ENCODE measurements at regions not wholly inside any gene's neighbourhood (a gene's known extent, or its start where the extent isn't known, plus 50 kb on each side); places are given as distances from the start of the nearest gene placed in this dataset.

DNA sequence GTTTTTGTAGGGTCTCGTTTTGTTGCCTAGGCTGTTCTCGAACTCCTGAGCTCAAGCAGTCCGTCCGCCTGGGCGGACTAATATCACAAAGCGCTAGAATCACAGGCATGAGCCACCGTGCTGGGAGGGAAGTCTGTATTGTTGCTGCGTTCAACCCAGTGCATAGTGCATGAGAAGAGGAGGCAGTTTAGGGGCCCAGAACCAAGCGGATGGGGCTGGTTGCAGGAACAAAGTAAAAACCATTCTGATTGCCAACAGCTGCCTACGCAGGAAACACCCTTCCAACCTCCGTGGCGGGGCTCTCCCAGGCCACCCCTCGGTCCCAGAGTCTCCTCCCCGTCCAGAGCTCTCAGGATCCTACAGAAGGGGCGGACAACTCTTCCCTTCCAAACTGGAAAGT is 87.1 kb downstream of the ANXA2R start:
- no peaks in the 10 kb centered on the region for H3K36me3 ChIP-seq (ENCODE audit: control insufficient read depth in 3 of 3, insufficient read depth in 2 of 3, low read depth in 1 of 3, low read length in 3 of 3)
- 18 to 41% (median 31%) methylated on average over 15 of the region's 15 CpGs for WGBS, 3 donors
- FAIRE-seq (no peak), DNase-seq (peak in 1 of 2 donors; percentile 14)
- no peak overlapping the region for H3K27ac ChIP-seq (ENCODE audit: low read depth in 1 of 3, low read length in 2 of 3)
- H3K27me3 ChIP-seq (ENCODE audit: control insufficient read depth in 3 of 3, insufficient read depth in 3 of 3, low read length in 3 of 3): peaks cover 0 to 91% (median 25%) of the 10 kb centered on the region in 3 donors
- peaks cover 0 to 25% (median 0%) of the 10 kb centered on the region in 3 donors for H3K4me1 ChIP-seq (ENCODE audit: control insufficient read depth in 3 of 3, insufficient read depth in 2 of 3, low read depth in 1 of 3, low read length in 2 of 3)
- H3K4me3 ChIP-seq (ENCODE audit: low read depth in 1 of 3, low read length in 3 of 3): no peak overlapping the region
- peaks cover 0 to 28% of the 10 kb centered on the region in 2 donors for H3K9me3 ChIP-seq (ENCODE audit: control insufficient read depth in 2 of 2, insufficient read depth in 1 of 2, low read depth in 1 of 2, low read length in 1 of 2)

- Histone ChIP-seq H3K27me3 (ENCODE audit: control insufficient read depth in 3 of 3, insufficient read depth in 3 of 3, low read length in 3 of 3) (peaks cover 0 to 89% (median 26%) of the 10 kb centered on the region in 3 donors), H3K36me3 (ENCODE audit: control insufficient read depth in 3 of 3, insufficient read depth in 2 of 3, low read depth in 1 of 3, low read length in 3 of 3) (no peaks in the 10 kb centered on the region), H3K4me1 (ENCODE audit: control insufficient read depth in 3 of 3, insufficient read depth in 2 of 3, low read depth in 1 of 3, low read length in 2 of 3) (peaks cover 0 to 25% (median 0%) of the 10 kb centered on the region in 3 donors), H3K4me3 (ENCODE audit: low read depth in 1 of 3, low read length in 3 of 3) (peak overlapping the region in 1 of 3 donors; percentile 68), H3K9me3 (ENCODE audit: control insufficient read depth in 2 of 2, insufficient read depth in 1 of 2, low read depth in 1 of 2, low read length in 1 of 2) (peaks cover 0 to 28% of the 10 kb centered on the region in 2 donors), H3K27ac (ENCODE audit: low read depth in 1 of 3, low read length in 2 of 3) (peak overlapping the region in 1 of 3 donors; percentile 97)
- FAIRE-seq (no peak), DNase-seq (peak in 1 of 2 donors; percentile 18)
- WGBS, 3 donors: 19 to 28% (median 24%) methylated on average over 12 of the region's 12 CpGs
These were observed 87.5 kb downstream of the ANXA2R start for GRCh38 chr5:42952578-42952974.

GRCh38 chr5:42951293-42951840 is 88.8 kb downstream of the ANXA2R start:
- DNase-seq: peak; percentile 28 to 63
- peak overlapping the region; percentile 39 to 97 (median 90) for H3K27ac ChIP-seq (ENCODE audit: low read depth in 1 of 3, low read length in 2 of 3)
- H3K4me1 ChIP-seq (ENCODE audit: control insufficient read depth in 3 of 3, insufficient read depth in 2 of 3, low read depth in 1 of 3, low read length in 2 of 3): peaks cover 0 to 25% (median 0%) of the 10 kb centered on the region in 3 donors
- H3K36me3 ChIP-seq (ENCODE audit: control insufficient read depth in 3 of 3, insufficient read depth in 2 of 3, low read depth in 1 of 3, low read length in 3 of 3): no peaks in the 10 kb centered on the region
- 2 to 4% (median 3%) methylated on average over 46 of the region's 46 CpGs for WGBS, 3 donors
- H3K27me3 ChIP-seq (ENCODE audit: control insufficient read depth in 3 of 3, insufficient read depth in 3 of 3, low read length in 3 of 3): peaks cover 0 to 89% (median 28%) of the 10 kb centered on the region in 3 donors
- no peak for FAIRE-seq
- H3K9me3 ChIP-seq (ENCODE audit: control insufficient read depth in 2 of 2, insufficient read depth in 1 of 2, low read depth in 1 of 2, low read length in 1 of 2): peaks cover 0 to 28% of the 10 kb centered on the region in 2 donors
- H3K4me3 ChIP-seq (ENCODE audit: low read depth in 1 of 3, low read length in 3 of 3): peak overlapping the region; percentile 33 to 68 (median 52)

- H3K4me3 ChIP-seq (ENCODE audit: low read depth in 1 of 3, low read length in 3 of 3): peak overlapping the region; percentile 33 to 68 (median 52)
- 2 to 3% (median 2%) methylated on average over 46 of the region's 46 CpGs for WGBS, 3 donors
These were observed 89.4 kb downstream of the ANXA2R start for GRCh38 chr5:42950456-42951292.

GRCh38 chr5:42950116-42950455 is 90.0 kb downstream of the ANXA2R start:
- H3K4me1 ChIP-seq (ENCODE audit: control insufficient read depth in 3 of 3, insufficient read depth in 2 of 3, low read depth in 1 of 3, low read length in 2 of 3): peaks cover 0 to 25% (median 0%) of the 10 kb centered on the region in 3 donors
- FAIRE-seq: no peak
- H3K36me3 ChIP-seq (ENCODE audit: control insufficient read depth in 3 of 3, insufficient read depth in 2 of 3, low read depth in 1 of 3, low read length in 3 of 3): no peaks in the 10 kb centered on the region
- no peak for DNase-seq
- WGBS, 3 donors: 16 to 25% (median 18%) methylated on average over 7 of the region's 7 CpGs
- peaks cover 0 to 87% (median 28%) of the 10 kb centered on the region in 3 donors for H3K27me3 ChIP-seq (ENCODE audit: control insufficient read depth in 3 of 3, insufficient read depth in 3 of 3, low read length in 3 of 3)
- H3K27ac ChIP-seq (ENCODE audit: low read depth in 1 of 3, low read length in 2 of 3): peak overlapping the region in 2 of 3 donors; percentile 90 to 97
- H3K9me3 ChIP-seq (ENCODE audit: control insufficient read depth in 2 of 2, insufficient read depth in 1 of 2, low read depth in 1 of 2, low read length in 1 of 2): peaks cover 0 to 28% of the 10 kb centered on the region in 2 donors
- H3K4me3 ChIP-seq (ENCODE audit: low read depth in 1 of 3, low read length in 3 of 3): peak overlapping the region in 1 of 3 donors; percentile 68

More at GRCh38 chr5:42950456-42951292, 89.4 kb downstream of the ANXA2R start:
- FAIRE-seq (no peak), DNase-seq (peak; percentile 89 to 91)
- Histone ChIP-seq H3K4me1 (ENCODE audit: control insufficient read depth in 3 of 3, insufficient read depth in 2 of 3, low read depth in 1 of 3, low read length in 2 of 3) (peaks cover 0 to 25% (median 0%) of the 10 kb centered on the region in 3 donors), H3K36me3 (ENCODE audit: control insufficient read depth in 3 of 3, insufficient read depth in 2 of 3, low read depth in 1 of 3, low read length in 3 of 3) (no peaks in the 10 kb centered on the region), H3K27me3 (ENCODE audit: control insufficient read depth in 3 of 3, insufficient read depth in 3 of 3, low read length in 3 of 3) (peaks cover 0 to 91% (median 28%) of the 10 kb centered on the region in 3 donors), H3K27ac (ENCODE audit: low read depth in 1 of 3, low read length in 2 of 3) (peak overlapping the region; percentile 39 to 97 (median 90)), H3K9me3 (ENCODE audit: control insufficient read depth in 2 of 2, insufficient read depth in 1 of 2, low read depth in 1 of 2, low read length in 1 of 2) (peaks cover 0 to 28% of the 10 kb centered on the region in 2 donors)

DNA sequence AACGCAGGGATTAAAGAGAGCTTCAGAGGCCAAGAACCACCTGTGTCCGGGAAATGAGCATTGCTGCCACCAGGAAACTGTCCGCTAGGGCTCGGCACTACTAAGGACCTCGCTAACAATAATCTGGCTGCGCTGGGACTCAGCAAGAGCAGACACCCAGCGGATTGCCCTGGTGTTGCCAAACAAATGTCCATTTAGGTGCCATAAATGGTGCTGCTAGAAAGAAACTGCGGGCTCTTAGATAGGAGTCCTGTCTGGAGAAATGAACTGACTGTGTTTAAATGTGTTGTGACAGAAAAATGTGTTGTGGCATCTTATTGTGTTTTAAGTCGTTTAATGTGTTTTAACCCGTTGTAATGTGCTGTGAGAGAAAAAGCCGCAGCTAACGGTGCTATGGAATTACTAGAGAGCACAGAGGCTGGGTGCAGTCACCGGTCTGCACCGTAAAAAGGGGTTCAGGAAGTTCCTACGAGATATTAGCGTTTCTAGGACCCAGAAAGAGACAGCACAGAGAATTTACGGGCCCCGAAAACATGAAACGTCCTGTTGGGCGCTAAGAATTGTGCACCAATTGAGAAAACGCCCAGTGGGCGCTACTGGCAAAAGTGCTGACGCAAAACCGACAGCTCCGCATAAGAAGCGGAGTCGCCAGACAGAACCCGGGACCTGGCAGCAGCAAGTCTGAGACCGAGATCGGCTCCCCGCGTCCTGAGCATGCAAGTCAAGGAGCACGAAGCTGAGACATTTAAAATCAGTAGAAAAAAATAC is 90.6 kb downstream of the ANXA2R start:
- no peak for FAIRE-seq
- Histone ChIP-seq H3K9me3 (ENCODE audit: control insufficient read depth in 2 of 2, insufficient read depth in 1 of 2, low read depth in 1 of 2, low read length in 1 of 2) (peaks cover 0 to 27% of the 10 kb centered on the region in 2 donors), H3K27me3 (ENCODE audit: control insufficient read depth in 3 of 3, insufficient read depth in 3 of 3, low read length in 3 of 3) (peaks cover 0 to 89% (median 28%) of the 10 kb centered on the region in 3 donors), H3K36me3 (ENCODE audit: control insufficient read depth in 3 of 3, insufficient read depth in 2 of 3, low read depth in 1 of 3, low read length in 3 of 3) (no peaks in the 10 kb centered on the region), H3K4me3 (ENCODE audit: low read depth in 1 of 3, low read length in 3 of 3) (peak overlapping the region in 2 of 3 donors; percentile 1), H3K27ac (ENCODE audit: low read depth in 1 of 3, low read length in 2 of 3) (peak overlapping the region in 2 of 3 donors; percentile 0 to 85), H3K4me1 (ENCODE audit: control insufficient read depth in 3 of 3, insufficient read depth in 2 of 3, low read depth in 1 of 3, low read length in 2 of 3) (peaks cover 0 to 25% (median 0%) of the 10 kb centered on the region in 3 donors)
- WGBS, 3 donors: 6 to 11% (median 8%) methylated on average over 33 of the region's 33 CpGs
- peak; percentile 54 to 63 for DNase-seq

DNA sequence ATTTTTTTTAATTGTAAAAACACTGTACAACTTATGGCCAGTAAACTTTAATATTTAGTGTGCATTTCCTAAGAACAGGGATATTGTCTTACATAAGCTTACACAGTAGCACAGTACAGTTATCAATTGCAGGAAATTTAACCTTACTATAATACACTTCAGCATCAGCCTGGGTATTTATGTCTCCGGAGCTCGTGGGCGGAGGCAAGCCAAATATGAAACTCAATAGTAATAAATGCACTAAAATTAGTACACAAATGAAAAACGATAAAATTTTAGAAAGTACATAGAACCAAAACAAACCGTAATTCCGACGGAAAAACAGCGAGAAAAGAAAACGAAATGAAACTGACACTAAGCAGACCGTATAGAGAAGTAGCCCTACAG is 91.2 kb downstream of the ANXA2R start:
- H3K9me3 ChIP-seq (ENCODE audit: control insufficient read depth in 2 of 2, insufficient read depth in 1 of 2, low read depth in 1 of 2, low read length in 1 of 2): peaks cover 0 to 21% of the 10 kb centered on the region in 2 donors
- DNase-seq: no peak
- WGBS, 3 donors: 12 to 22% (median 19%) methylated on average over 10 of the region's 10 CpGs
- no peaks in the 10 kb centered on the region for H3K36me3 ChIP-seq (ENCODE audit: control insufficient read depth in 3 of 3, insufficient read depth in 2 of 3, low read depth in 1 of 3, low read length in 3 of 3)
- peak overlapping the region in 2 of 3 donors; percentile 0 to 85 for H3K27ac ChIP-seq (ENCODE audit: low read depth in 1 of 3, low read length in 2 of 3)
- H3K4me3 ChIP-seq (ENCODE audit: low read depth in 1 of 3, low read length in 3 of 3): peak overlapping the region in 2 of 3 donors; percentile 1
- peaks cover 0 to 89% (median 24%) of the 10 kb centered on the region in 3 donors for H3K27me3 ChIP-seq (ENCODE audit: control insufficient read depth in 3 of 3, insufficient read depth in 3 of 3, low read length in 3 of 3)
- no peak for FAIRE-seq
- peaks cover 0 to 25% (median 0%) of the 10 kb centered on the region in 3 donors for H3K4me1 ChIP-seq (ENCODE audit: control insufficient read depth in 3 of 3, insufficient read depth in 2 of 3, low read depth in 1 of 3, low read length in 2 of 3)

DNA sequence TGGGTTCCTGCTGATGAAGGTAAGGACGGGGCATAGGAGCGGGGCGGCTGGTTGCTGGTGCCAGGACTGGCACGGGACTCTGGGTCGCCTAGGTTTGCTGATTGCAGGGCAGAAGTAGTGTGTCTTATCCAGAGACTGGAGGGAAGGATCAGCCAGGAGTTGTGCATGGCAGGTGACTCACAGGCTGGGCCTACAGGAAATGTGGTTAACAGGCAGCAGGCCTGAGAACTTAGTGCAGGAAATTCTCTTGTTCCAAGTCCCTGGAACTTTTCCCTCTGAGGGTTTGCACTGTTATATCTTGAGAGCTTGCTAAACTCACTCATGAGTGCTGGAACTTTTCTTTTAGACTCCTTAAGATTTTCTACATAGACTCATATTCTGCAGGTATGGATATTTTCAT is 95.1 kb downstream of the ANXA2R start:
- no peaks in the 10 kb centered on the region for H3K36me3 ChIP-seq (ENCODE audit: control insufficient read depth in 3 of 3, insufficient read depth in 2 of 3, low read depth in 1 of 3, low read length in 3 of 3)
- no peak overlapping the region for H3K27ac ChIP-seq (ENCODE audit: low read depth in 1 of 3, low read length in 2 of 3)
- 83 to 92% (median 89%) methylated on average over 5 of the region's 5 CpGs for WGBS, 3 donors
- no peak for DNase-seq
- peaks cover 0 to 6% of the 10 kb centered on the region in 2 donors for H3K9me3 ChIP-seq (ENCODE audit: control insufficient read depth in 2 of 2, insufficient read depth in 1 of 2, low read depth in 1 of 2, low read length in 1 of 2)
- no peak overlapping the region for H3K4me3 ChIP-seq (ENCODE audit: low read depth in 1 of 3, low read length in 3 of 3)
- no peak for FAIRE-seq
- H3K4me1 ChIP-seq (ENCODE audit: control insufficient read depth in 3 of 3, insufficient read depth in 2 of 3, low read depth in 1 of 3, low read length in 2 of 3): peaks cover 0 to 4% (median 0%) of the 10 kb centered on the region in 3 donors
- peaks cover 0 to 79% (median 9%) of the 10 kb centered on the region in 3 donors for H3K27me3 ChIP-seq (ENCODE audit: control insufficient read depth in 3 of 3, insufficient read depth in 3 of 3, low read length in 3 of 3)
